ENCODE measurements at regions not wholly inside any gene's neighbourhood (a gene's known extent, or its start where the extent isn't known, plus 50 kb on each side); places are given as distances from the start of the nearest gene placed in this dataset.

GRCh38 chr20:11112832-11113231, 439.0 kb upstream of the JAG1 start:
- TF ChIP-seq PATZ1 (CRISPR knock-in tag; IDR thresholded peaks at IDR 0.05; ENCODE audit: borderline replicate concordance): no peak
- no peak for TF ChIP-seq ISL1 (CRISPR knock-in tag; IDR thresholded peaks at IDR 0.05)
- TF ChIP-seq SNAI2 (CRISPR knock-in tag; IDR thresholded peaks at IDR 0.05): no peak
- TF ChIP-seq ZNF8 (CRISPR knock-in tag; IDR thresholded peaks at IDR 0.05): no peak
- TF ChIP-seq, protein P1, sequence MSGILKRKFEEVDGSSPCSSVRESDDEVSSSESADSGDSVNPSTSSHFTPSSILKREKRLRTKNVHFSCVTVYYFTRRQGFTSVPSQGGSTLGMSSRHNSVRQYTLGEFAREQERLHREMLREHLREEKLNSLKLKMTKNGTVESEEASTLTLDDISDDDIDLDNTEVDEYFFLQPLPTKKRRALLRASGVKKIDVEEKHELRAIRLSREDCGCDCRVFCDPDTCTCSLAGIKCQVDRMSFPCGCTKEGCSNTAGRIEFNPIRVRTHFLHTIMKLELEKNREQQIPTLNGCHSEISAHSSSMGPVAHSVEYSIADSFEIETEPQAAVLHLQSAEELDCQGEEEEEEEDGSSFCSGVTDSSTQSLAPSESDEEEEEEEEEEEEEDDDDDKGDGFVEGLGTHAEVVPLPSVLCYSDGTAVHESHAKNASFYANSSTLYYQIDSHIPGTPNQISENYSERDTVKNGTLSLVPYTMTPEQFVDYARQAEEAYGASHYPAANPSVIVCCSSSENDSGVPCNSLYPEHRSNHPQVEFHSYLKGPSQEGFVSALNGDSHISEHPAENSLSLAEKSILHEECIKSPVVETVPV (CRISPR knock-in tag; IDR thresholded peaks at IDR 0.05): no peak
- TF ChIP-seq ZNF565 (CRISPR knock-in tag; conservative IDR thresholded peaks at IDR 0.05; ENCODE audit: low read depth): no peak
- TF ChIP-seq TCF4 (CRISPR knock-in tag; IDR thresholded peaks at IDR 0.05; ENCODE audit: borderline replicate concordance): no peak
- TF ChIP-seq PPARA (CRISPR knock-in tag; IDR thresholded peaks at IDR 0.05; ENCODE audit: borderline replicate concordance): no peak
- no peak for TF ChIP-seq RARB (CRISPR knock-in tag; IDR thresholded peaks at IDR 0.05)
- no peak for TF ChIP-seq ZFP30 (CRISPR knock-in tag; IDR thresholded peaks at IDR 0.05)
- TF ChIP-seq GLIS3 (CRISPR knock-in tag; IDR thresholded peaks at IDR 0.05): no peak
- no peak for TF ChIP-seq TSHZ2 (CRISPR knock-in tag; IDR thresholded peaks at IDR 0.05)
- ATAC-seq: peak; percentile 43; the same call in 2 of the 3 replicates

DNA sequence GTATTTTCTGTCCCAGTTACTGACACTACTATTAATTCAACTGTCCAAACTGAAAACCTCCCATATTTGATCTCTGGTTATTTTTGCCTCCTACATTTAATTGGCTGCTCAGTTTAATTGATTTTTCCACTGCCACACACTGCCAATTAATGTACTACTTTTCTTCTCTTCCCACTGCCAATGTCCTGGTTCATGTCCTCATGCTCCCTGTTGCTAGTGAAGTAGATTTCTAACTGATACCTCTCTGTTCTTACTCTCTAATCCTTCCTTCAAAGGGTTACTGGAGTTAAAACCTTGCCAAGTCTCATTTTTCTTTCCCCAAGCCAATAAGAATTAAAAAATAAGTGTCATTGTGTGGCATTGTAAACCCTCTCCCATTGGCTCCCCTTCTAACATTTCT, 440.6 kb upstream of the JAG1 start:
- TF ChIP-seq TOX (CRISPR knock-in tag; IDR thresholded peaks at IDR 0.05; ENCODE audit: borderline replicate concordance): no peak
- TF ChIP-seq, protein P2, sequence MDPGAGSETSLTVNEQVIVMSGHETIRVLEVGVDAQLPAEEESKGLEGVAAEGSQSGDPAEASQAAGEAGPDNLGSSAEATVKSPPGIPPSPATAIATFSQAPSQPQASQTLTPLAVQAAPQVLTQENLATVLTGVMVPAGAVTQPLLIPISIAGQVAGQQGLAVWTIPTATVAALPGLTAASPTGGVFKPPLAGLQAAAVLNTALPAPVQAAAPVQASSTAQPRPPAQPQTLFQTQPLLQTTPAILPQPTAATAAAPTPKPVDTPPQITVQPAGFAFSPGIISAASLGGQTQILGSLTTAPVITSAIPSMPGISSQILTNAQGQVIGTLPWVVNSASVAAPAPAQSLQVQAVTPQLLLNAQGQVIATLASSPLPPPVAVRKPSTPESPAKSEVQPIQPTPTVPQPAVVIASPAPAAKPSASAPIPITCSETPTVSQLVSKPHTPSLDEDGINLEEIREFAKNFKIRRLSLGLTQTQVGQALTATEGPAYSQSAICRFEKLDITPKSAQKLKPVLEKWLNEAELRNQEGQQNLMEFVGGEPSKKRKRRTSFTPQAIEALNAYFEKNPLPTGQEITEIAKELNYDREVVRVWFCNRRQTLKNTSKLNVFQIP (CRISPR knock-in tag; IDR thresholded peaks at IDR 0.05; ENCODE audit: borderline replicate concordance, low read depth): no peak
- no peak for TF ChIP-seq PATZ1 (CRISPR knock-in tag; IDR thresholded peaks at IDR 0.05; ENCODE audit: borderline replicate concordance)
- TF ChIP-seq ZNF70 (CRISPR knock-in tag; IDR thresholded peaks at IDR 0.05): no peak
- TF ChIP-seq OSR1 (CRISPR knock-in tag; IDR thresholded peaks at IDR 0.05): no peak
- TF ChIP-seq BACH2 (CRISPR knock-in tag; IDR thresholded peaks at IDR 0.05; ENCODE audit: borderline replicate concordance): no peak
- TF ChIP-seq ARNTL (CRISPR knock-in tag; IDR thresholded peaks at IDR 0.05; ENCODE audit: borderline replicate concordance, low read depth): no peak
- no peak for TF ChIP-seq ZNF8 (CRISPR knock-in tag; IDR thresholded peaks at IDR 0.05)
- TF ChIP-seq ISL1 (CRISPR knock-in tag; IDR thresholded peaks at IDR 0.05): no peak
- no peak for TF ChIP-seq TSHZ2 (CRISPR knock-in tag; IDR thresholded peaks at IDR 0.05)
- no peak for ATAC-seq
